Activated T-cell treated with anti-CD3 and anti-CD28 coated beads for 24 hours (primary cell): ENCODE measurements at regions not wholly inside any gene's neighbourhood (a gene's known extent, or its start where the extent isn't known, plus 50 kb on each side); places are given as distances from the start of the nearest gene placed in this dataset.
"Not testable (repeated sequence)": the region's sequence is repeated elsewhere in the genome, so short reads cannot be mapped to it uniquely, and the experiment has no call there.

Experiments used
- DNase-seq: peaks from one replicate; pipeline ENCODE4 v3.0.0-alpha.2; 2020; ENCODE audit warnings: low read depth

DNA sequence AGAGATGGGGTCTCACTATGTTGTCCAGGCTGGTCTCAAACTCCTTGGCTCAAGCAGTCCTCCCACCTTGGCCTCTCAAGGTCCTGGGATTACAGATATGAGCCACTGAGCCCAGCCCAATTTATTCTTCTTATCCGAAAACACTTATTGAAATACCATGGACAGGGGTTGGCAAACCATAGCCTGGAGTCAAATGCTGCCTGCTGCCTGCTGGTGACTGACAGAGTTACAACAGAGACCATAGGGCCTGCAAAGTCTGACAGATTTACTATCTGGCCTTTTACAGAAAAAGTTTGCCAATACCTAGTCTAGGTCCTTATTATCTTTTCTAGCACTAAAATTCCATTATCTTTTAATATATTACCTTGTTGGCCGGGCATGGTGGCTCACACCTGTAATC is 87.1 kb upstream of the ZNF281 start:
- DNase-seq: no peak

DNA sequence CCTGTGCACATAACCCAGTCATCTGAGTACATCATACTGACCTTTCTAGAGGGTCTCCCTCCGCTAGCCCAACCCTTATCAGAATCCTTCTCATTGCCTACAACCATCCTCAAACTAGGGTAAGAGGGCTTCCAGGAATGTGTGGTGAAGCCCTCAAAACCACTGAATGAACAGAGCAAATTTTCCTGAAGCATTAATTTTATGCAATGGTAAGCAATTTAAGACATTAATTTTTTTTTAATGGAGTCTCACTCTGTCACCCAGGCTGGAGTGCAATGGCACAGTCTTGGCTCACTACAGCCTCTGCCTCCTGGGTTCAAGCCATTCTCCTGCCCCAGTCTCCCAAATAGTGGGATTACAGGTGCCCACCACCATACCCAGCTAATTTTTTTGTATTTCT is 86.1 kb upstream of the ZNF281 start:
- no peak for DNase-seq

DNA sequence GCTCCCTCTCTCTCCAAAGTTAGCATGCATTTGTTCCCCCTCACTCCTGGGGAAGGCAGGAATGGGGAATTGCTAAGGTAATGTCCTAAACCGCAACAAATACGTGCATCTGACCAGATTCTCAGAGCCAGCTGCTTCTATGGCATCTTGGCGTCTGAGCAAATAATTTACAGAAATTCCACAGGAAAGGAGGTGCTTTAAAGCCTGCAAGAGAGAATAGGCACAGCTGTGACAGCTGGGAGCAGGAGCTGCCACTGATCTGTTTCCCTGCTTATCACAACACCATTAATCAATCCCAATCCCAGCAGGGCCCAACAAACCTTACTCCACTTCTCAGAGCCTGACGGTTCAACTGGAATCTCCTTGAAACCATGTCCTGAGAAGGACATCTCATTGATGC is 83.5 kb upstream of the ZNF281 start:
- DNase-seq: no peak

DNA sequence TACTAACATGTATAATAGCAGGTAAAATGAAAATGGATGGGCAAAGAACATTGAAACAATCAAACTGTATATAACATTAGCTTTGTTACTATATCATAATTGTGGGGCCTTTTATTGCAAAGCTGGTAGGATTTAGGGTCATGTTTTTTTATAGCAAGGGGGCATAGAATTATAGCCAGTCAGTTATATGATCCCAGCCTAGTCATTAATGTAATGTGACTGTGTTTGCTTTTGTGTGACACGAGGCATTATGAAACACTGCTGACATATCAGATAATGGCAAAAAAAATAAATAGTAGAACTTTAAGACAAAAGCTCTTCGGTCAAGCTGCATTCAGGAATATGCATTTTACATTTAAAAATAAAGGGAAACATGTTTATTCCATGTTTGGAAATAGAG is 81.3 kb upstream of the ZNF281 start:
- no peak for DNase-seq

DNA sequence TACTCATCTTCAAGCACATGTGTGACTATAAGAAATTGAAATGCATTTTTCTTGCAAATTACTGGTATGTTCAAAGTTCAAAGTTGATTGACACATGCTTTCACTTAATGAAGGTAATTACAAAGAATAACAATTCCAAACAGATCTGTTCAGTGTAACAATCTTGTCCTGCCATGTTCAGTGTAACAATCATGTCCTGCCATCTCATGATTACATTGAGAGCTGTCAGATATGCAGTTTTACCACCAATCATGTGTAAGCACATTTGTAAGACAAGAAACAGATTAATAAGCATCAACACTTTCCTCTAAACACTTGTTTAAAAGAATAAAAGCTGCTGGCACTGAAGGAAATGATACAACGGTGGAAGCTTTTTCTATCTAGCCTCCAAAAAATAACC is 80.3 kb upstream of the ZNF281 start:
- no peak for DNase-seq

DNA sequence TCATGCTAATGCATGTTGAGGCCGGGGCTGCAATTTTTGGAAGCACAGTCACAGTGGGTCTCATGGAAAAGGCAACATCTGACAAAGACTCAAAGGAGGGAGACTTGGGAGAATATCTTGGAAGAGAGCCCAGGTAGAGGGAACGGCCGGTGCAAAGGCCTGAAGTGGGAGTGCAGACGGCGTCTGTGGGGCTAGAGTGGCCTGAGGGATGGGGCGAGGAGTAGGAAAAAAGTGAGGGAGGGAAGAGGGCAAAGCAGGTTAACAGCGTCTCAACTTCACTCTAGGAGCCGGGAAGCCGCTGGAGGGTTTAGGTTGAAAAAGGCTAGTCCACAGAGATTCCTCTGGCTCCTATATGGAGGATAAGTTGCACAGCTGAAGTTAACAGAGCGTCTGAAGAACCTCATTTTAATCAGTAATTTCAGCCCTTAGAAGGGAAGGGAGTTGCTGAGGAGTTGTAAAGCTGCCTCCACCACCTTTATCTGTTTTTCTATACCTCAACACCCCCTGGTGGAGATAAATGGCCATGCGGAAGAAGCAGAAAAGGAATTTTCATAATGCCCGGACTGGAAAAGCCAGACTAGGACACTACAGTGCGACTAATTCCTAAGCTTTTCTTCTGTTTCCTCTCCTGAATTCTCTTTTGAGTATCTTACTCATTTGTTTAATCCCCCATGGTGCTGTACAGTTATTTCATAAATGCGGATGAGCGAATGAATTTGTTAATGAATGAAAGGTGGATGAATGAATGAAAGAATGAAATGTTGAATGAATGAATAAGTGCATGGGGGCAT is 78.7 kb upstream of the ZNF281 start:
- DNase-seq: peak; percentile 33

DNA sequence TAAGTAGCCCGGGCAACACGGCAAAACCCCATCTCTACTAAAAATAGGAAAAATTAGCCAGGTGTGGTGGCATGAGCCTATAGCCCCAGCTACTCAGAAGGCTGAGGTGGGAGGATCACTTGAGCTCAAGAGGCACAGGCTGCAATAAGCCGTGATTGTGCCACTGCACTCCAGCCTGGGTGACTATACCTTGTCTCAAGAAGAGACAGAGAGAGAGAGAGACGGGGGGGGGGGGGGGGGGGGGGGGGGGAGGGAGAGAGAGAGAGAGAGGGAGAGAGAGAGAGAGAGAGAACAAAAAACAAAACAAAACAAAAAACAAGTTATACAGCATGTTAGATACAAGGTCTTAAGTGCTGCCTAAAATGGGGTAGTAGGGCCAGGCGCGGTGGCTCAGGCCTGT is 77.8 kb upstream of the ZNF281 start:
- no peak for DNase-seq

DNA sequence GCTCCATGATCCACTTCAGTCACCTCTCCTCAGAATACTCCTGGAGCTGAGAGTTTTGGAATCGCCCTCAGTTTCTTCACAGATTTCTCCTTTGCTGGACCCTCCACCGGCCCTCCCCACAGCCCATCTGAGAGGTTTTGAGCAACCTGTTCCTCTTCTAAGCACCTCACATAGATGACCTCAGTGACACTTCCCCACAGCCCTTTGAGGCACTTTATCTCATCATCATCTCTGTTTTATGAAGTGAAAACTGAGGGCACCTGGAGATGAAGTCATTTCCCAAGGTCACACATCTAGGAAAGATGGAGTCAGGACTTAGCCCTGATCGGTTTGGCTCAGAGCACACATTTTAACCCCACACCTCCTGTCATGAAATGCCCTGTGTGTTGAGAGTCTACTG is 76.8 kb upstream of the ZNF281 start:
- no peak for DNase-seq

DNA sequence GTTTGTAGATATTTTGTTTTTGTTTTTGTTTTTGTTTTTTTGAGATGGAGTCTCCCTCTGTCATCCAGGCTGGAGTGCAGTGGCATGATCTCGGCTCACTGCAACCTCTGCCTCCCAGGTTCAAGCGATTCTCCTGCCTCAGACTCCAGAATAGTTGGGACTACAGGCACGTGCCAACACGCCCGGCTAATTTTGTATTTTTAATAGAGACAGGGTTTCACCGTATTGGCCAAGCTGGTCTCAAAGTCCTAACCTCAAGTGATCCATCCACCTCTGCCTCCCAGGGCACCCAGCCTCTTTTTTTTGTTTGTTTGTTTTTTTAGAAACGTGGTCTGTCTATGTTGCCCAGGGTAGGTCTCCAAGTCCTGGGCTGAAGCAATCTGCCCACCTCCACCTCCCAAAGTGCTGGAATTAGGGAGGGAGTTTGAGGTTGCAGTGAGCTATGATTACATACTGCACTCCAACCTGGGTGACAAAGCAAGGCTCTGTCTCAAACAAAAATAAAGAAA is 74.7 kb upstream of the ZNF281 start:
- DNase-seq: not testable (repeated sequence)

DNA sequence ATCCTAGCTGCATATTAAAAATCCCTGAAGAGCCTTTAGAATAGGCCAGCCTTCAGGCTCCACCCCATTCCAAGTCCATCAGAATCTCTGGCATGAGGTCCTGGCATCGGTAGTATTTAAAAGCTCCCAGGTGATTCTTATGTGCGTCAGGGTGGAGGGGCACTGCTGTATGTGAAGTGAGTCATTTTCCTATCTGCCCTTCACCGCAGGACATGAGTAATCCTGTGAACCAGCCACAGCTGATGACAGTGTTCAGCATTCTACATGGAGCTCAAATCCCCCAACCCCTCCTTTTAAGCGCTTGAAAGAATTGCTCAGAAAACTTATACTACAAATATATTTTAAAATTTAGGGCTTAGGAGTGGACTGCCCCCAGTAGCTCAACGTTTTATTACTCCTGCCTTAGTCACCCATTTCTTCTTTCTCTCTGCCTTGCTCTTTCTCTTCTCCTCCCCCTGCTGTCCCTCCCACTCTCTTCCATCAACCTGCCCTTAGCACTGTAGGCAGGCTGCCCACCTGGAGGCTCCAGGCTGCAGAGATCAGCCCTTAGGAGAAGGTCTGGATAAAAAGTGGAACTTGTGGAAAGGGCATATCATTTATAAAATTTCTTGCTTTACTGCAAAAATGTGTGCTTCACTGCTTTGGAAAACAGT is 73.8 kb upstream of the ZNF281 start:
- DNase-seq: peak; percentile 55

DNA sequence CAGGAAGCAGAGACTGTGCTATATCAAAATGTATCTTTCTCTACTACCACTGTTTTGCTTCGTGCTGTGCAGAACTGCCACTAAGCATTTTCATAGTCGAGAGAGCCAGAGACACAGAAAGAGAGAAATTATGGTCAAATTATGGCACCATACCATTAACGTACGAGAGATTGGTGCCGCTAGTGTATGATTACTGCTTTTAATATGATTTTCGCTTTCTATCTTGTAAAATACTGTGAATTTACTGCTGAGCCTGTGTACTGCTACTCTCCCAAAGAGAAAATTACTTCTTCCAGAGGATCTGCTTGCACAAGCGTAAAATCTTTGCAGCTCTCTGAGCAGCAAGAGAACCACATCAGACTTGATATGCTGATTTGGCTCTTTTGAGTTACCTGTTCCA is 71.1 kb upstream of the ZNF281 start:
- DNase-seq: no peak

DNA sequence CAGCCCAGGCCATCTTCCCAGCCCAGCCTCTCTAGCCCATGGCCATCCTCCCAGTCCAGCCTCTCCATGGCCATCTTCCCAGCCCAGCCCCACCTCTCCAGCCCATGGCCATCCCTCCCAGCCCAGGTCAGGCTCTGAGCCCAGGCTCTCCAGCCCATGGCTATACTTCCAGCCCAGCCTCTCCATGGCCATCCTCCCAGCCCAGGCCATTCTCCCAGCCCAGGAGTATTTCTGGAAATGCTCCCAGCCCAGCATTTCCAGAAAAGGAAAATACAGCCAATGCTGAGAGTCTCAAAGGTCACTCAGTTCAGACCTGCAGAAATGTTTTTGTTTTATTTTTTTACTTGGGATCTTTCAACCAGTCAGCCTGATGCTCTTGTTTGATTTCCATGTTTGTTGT is 70.0 kb upstream of the ZNF281 start:
- no peak for DNase-seq

DNA sequence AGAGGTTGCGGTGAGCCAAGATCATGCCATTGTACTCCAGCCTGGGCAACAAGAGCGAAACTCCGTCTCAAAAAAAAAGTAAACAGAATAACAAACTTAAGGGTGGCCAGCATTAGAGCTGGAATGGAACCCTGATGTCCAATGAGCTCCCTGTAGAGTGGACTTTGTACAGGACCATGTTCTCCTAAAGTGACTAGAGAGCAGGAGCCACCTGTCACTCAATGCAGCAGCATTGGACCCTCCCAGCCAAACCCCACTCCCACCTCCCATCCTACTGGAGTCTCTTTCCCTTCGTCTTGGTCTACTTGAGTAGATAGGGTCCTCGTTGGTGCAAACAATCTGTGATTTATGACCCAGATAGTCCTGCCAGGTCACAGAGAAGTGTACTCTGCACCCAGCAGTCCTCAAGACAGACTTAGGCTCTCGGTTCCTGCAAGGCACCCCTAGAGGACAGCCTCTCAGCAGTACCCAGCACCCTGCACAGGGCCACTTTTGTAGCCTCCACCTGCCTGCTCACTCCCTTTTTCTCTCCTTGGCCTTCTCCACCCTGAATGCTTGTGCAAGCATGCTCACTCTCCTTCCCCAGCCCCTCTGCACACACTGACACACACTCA is 69.2 kb upstream of the ZNF281 start:
- DNase-seq: no peak

DNA sequence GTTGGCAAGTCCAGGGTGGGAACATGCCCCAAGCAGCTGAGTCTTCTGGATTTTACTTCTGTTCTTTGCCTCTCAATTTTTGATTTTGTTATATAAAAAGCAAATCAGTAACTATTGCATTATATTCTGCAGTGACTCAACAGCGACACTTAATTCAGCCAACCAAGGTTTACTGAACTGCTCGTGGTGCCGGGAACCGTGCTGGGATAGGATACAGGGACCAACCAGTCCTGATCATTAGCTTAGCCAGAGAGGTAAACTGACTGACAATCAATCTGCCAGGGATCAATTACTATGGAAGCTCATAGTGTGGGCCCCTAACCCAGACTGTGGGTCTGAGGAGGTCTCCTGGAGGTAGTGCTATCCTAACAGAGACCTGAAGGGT is 68.4 kb upstream of the ZNF281 start:
- DNase-seq: no peak

DNA sequence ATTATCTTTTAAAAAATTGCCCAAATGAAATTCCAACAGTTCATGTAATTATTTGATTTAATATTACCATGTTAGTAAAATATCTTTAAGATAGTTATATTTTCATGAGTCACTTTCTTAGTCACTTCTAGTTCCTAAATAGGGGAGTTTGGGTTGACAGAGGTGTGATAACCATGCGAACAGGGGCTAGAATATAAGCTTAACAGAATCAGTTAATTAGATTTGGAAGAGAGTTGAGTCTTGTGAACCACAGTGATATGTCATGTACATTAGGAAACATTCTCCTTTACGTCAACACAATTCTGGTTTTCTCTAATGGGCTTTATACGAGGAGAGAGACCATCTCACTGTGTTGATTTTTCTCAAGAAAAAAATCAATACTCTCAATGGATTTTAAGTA is 64.8 kb upstream of the ZNF281 start:
- no peak for DNase-seq

DNA sequence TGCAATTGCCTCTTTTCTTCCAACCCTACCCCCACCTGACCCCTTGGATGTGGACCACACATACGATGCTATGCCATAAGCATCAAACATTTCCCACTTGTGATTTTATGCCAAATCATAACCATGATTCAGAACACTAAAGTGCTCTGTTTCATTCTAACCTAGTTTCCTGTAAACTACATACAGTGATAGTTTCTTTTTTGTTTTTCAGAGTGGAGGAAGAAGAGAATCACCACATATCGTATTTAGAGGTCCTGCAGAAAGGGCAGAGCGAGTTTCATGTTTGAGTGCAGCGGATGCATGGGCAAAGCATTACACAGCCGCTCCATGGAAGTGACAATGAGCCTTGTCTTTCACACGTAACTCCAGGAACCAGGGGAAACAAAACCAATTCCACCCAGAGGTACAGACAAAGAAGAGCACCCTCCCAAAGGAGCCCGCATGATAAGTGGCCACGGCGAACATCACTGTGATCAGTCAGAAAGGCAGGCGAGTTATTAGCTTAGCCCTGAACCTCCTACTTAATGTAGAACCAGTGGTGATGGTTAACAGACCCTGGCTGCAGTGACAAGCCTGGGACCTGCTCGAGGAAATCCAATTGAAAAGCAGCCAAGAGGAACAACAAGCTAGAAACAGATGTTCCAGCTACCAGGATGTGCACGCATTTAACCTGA is 64.0 kb upstream of the ZNF281 start:
- DNase-seq: no peak

DNA sequence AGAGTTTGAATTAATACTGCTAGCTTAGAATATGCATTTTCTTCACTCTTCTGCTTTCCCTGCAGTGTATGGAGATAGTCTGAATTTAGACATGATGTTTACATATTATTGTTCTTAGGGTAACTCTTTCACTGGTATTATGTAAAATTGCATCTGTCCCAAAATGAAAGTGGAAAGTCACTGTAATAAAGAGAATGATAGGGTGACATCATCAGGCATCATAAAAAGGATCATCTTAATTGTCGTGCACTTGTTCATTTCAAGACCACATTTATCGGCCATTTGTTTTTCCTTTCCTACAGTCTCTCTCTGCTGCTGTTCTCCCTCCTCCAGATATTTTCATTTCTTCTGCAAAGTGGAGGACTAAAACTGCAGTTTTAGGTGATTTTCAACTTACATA is 61.9 kb upstream of the ZNF281 start:
- no peak for DNase-seq

DNA sequence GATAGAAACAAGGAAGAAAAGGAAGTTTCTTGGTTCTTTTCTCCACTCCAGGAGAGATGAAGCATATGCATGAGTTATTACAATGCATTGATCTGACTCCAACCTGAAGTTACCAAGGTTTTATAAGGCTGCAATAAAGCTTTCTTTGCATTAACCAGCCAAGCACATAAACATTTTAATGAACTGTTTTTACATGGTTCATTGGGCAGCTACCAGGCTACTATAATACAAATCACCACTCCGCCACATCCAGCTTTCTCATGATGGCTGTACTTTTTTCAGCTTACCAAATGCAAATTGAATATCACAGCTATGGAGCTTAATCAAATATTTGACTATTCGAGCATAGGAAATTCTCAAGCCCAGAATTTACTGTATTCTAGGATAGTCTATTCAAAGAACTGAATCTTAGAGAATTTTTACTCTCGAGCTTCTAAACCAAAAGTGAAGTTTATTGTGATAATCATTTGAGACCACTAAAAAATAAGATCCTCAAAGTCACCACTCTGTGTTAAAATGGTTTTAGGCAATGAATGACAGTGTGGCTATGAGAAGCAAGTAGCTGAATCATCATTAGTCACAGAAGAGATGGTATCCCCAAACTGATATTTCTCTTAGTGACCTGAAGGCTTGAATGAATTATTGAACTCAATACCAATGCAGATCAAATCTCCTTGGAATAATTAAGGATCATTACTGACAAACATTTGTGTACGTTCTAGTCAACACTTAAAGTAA is 58.6 kb upstream of the ZNF281 start:
- DNase-seq: no peak

DNA sequence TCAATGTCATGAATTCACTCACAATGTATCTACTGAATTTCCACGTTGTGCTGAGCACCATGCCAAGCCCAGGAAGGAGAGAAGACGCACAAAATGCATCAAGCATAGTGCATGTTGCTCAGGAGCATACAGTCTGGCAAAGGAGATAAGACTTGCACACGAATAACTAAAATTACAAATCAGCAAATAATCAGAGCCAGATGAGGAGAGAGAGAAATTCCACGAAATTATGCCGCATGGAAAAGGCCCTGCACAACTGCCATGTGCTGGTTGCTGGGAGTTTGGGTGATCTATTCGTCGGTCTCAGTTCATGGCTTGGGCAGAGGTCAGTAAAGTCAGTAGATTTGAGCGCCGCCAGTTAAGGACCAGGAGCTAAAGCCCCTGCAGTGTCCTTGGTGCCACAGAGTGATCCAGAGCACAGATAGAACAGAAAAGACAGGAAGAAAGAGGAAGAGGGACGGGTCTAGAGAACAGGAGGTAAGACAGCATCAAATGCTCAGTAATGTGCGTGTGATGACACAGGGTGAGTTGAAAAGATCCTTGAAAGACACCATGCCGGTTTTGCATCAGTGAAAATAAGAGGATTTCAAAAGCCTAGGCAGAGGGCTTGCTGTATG is 55.1 kb upstream of the ZNF281 start:
- DNase-seq: no peak
